ENCODE measurements at regions not wholly inside any gene's neighbourhood (a gene's known extent, or its start where the extent isn't known, plus 50 kb on each side); places are given as distances from the start of the nearest gene placed in this dataset.

DNA sequence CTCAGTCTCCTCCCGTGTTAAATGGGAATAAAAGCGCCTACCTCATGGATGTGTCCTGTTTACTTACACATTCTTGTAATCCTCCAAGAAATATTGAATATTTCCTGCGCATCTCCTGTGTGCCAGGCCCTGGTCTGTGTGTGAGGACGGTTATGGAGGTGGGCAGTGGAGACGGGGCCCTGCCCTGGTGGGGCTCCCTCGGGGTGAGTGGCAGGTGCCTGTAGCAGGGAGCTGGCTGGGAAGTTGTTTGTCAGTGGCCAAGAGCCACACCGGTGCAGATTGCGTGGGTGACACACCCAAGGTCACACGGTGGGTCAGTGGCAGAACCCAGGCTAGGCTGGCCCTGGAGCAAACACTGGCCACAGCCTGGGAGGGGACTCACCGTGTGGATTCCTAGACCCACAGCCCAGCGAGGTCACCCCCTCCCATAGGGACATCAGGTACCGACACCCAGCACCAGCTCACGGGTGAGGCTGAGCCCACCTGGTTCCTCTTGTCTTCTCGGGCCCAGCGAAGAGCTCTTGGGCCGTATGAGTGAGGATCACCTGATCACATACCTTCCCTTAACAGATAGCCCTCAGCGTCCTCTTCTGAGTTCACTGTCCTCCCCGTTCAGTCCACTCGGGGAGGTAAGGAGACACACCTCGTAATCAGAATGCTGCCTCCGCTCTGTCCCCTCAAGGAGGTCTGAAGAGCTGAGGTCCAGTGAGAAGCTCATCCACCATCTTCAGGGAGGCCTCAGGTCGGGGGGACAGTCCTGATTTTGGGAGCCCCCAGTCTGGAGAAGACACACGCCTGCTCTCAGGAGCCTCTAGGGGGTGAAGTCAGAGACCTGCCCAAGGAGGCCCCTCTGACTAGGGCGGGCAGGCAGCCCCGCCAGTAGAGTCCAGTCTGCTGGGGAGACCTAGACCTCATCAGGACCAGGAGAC lies 349.6 kb downstream of the MATN1 start:
- TF ChIP-seq, protein P1, sequence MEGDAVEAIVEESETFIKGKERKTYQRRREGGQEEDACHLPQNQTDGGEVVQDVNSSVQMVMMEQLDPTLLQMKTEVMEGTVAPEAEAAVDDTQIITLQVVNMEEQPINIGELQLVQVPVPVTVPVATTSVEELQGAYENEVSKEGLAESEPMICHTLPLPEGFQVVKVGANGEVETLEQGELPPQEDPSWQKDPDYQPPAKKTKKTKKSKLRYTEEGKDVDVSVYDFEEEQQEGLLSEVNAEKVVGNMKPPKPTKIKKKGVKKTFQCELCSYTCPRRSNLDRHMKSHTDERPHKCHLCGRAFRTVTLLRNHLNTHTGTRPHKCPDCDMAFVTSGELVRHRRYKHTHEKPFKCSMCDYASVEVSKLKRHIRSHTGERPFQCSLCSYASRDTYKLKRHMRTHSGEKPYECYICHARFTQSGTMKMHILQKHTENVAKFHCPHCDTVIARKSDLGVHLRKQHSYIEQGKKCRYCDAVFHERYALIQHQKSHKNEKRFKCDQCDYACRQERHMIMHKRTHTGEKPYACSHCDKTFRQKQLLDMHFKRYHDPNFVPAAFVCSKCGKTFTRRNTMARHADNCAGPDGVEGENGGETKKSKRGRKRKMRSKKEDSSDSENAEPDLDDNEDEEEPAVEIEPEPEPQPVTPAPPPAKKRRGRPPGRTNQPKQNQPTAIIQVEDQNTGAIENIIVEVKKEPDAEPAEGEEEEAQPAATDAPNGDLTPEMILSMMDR (IDR thresholded peaks at IDR 0.05; ENCODE audit: low read depth, low read length) = no peak
- H3K9me3 ChIP-seq = no peaks in the 10 kb centered on the region
- no peak overlapping the region for H3K4me3 ChIP-seq (ENCODE audit: low read depth, low read length)
- no peaks in the 10 kb centered on the region for H3K27me3 ChIP-seq
- no peaks in the 10 kb centered on the region for H3K36me3 ChIP-seq
- no peak for DNase-seq
- H3K4me1 ChIP-seq = no peaks in the 10 kb centered on the region

- H3K27me3 ChIP-seq = no peaks in the 10 kb centered on the region
- no peaks in the 10 kb centered on the region for H3K9me3 ChIP-seq
- DNase-seq = no peak
- H3K4me3 ChIP-seq (ENCODE audit: low read depth, low read length) = no peak overlapping the region
- H3K4me1 ChIP-seq = no peaks in the 10 kb centered on the region
- TF ChIP-seq, protein P1 (IDR thresholded peaks at IDR 0.05; ENCODE audit: low read depth, low read length) = no peak
- H3K36me3 ChIP-seq = no peaks in the 10 kb centered on the region
Observed at GRCh38 chr1:30372792-30373433, 350.5 kb downstream of the MATN1 start.

- Histone ChIP-seq H3K4me3 (ENCODE audit: low read depth, low read length) (no peak overlapping the region), H3K4me1 (no peaks in the 10 kb centered on the region), H3K36me3 (no peaks in the 10 kb centered on the region), H3K27me3 (no peaks in the 10 kb centered on the region), H3K9me3 (no peaks in the 10 kb centered on the region)
- no peak for DNase-seq
- TF ChIP-seq, protein P1 (IDR thresholded peaks at IDR 0.05; ENCODE audit: low read depth, low read length) = no peak
Observed at GRCh38 chr1:30371888-30372791, 351.2 kb downstream of the MATN1 start.

DNA sequence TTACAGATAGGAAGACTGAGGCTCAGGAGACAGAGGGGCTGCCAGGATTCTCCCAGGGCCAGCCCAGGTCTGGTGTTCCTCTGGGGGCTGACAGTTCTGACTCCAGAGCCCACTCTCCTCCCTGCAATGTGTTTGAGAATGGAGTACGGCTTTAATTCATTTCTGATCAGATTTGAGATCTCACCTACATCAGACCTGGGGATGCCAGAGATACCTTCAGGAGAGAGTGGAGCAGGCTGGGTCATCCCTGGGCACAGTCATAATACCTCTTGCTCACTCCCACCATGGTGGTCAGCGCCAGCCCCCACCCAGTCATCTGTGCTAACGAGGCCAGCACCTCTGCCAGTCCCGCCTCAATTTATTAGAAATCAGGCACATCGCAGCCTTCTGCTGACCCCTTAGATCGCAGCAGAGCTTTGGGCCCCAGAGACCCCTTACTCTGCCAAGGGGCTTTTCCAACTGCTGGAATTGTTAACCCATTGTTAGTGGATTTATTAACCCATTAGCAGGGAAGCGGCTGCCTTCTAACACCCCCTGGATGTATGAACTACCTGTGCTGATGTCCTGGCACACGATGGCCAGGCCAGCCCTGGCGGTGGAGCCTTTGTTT lies 352.1 kb downstream of the MATN1 start:
- H3K4me1 ChIP-seq = no peaks in the 10 kb centered on the region
- TF ChIP-seq, protein P1 (IDR thresholded peaks at IDR 0.05; ENCODE audit: low read depth, low read length) = no peak
- no peak for DNase-seq
- H3K27me3 ChIP-seq = no peaks in the 10 kb centered on the region
- H3K36me3 ChIP-seq = no peaks in the 10 kb centered on the region
- no peaks in the 10 kb centered on the region for H3K9me3 ChIP-seq
- no peak overlapping the region for H3K4me3 ChIP-seq (ENCODE audit: low read depth, low read length)

DNA sequence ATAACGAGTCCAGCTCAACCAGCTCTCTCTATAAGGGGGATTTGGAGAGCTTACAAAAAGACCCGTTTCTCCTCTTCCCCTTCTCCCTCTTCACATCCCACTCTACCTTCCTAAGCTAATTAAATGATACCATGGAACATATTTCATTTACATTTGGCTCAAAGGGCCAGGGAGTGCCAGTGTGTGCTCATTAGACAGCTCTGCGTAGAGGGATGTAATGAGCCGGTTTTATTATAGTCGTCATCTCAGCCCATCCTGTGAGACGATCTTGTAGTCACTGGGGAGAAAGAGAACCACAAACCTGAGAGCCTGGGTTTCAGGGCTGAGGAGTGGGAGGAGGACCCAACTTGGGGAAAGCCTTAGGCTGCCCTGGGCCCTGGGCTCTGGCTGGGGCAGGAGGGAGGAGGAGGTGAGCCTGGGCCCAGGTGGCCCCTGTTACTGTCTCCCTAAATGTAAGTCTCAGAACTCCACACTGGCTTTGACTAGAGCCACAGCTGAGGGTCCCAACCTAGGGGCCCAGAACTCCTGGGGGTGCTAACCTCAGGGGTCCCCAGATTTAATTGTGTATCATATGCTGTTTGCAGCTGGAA lies 354.6 kb downstream of the MATN1 start:
- Histone ChIP-seq H3K9me3 (no peaks in the 10 kb centered on the region), H3K27me3 (no peaks in the 10 kb centered on the region), H3K36me3 (no peaks in the 10 kb centered on the region), H3K4me3 (ENCODE audit: low read depth, low read length) (no peak overlapping the region), H3K4me1 (no peaks in the 10 kb centered on the region)
- no peak for DNase-seq
- TF ChIP-seq, protein P1 (IDR thresholded peaks at IDR 0.05; ENCODE audit: low read depth, low read length) = no peak
